GM18951 (cell line): ENCODE measurements at regions not wholly inside any gene's neighbourhood (a gene's known extent, or its start where the extent isn't known, plus 50 kb on each side); places are given as distances from the start of the nearest gene placed in this dataset.

ENCODE experiments used
- POLR2A ChIP-seq: IDR thresholded peaks from 4 replicates; pipeline ENCODE4 v1.6.1; 2011; ENCODE audit warnings: mild to moderate bottlenecking; ENCODE audit not compliant: insufficient read length, insufficient read depth; ENCODE audit errors: extremely low read depth
- in situ Hi-C: fragments of 300-500 bp; cut with MboI; formaldehyde crosslinking; loops from one replicate; pipeline ENCODE4 v1.12.0; 2022; ENCODE audit warnings: low sequenced_read_pairs, mixed read lengths, inconsistent platforms; ENCODE audit not compliant: unreplicated experiment

DNA sequence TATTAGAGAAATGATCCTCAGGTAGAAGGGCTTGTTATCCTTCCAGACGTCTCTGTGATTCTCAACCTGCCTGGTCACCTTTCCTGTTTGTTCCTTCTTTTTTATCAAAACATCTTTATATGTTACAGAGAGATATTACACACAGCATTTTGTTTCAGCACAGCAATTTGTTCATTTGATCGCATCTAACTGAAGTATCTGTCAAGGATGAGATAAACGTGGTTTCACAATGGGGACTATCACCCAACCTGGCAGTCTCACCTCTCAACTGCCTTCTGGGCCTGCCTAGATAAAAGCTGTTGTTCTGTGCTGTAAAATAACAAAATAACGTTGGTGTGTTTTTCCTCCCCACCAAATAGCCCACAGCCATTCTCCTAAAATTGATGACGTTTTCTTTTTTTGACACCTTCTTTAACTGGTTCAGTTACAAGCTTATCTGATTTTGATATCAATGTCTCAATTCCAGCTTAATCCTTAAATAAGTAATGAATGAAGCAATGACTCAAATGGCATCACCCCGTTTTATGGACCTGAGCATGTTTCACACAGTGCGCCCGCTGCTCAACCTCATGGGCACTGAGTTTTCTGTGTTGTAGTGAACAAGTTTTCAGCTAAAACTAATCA, 367.9 kb upstream of the RUNX1 start:
- in situ Hi-C loops: no loop called here
- TF ChIP-seq POLR2A: no peak

DNA sequence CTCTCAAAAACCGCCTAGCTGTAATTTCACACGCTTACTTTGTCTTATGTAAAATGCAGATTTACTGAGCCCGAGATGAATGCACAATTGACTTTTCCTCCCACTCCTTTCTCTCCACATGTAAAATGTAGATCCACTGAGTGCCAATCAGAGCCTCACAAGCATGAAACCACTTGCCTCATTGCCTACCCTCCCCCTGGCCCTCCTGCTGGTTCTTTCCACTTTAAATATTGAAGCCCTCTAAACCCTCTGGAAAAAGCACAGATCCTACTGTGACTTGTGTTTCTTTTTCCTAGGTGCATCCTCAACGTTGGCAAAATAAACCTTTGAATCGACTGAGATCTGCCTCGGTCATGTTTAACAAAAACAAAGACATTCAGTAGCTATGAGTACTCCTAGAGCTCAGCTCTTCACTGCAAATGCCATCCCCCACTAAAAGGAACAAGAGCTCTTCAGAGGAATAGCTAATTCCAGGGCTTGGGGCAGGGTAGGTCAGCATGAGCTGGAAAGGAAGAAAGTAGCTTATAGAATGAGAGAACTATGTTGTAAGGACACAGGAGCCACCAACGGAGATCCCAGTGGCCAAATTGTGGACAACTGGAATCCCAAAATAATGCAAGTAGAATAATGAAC, 365.5 kb upstream of the RUNX1 start:
- in situ Hi-C loops: no loop called here
- TF ChIP-seq POLR2A: no peak

DNA sequence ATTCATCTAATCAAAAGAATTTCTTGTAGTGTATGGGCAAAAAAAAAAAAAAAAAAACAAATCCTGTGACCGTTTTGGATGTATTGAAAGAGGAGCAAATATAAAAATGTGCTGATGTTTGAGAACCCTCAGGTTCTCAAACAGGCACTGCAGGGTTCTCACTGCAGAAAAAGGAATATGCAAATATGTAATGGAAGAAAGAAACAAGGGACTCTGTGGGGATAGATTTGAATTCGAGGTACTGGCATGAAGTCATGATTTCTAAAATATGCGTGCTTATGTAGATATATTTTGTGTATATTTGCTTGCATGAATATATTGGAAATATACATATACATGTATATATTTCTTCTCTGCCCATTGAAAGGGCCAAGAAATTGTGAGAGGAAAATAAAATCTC, 365.0 kb upstream of the RUNX1 start:
- TF ChIP-seq POLR2A: no peak

DNA sequence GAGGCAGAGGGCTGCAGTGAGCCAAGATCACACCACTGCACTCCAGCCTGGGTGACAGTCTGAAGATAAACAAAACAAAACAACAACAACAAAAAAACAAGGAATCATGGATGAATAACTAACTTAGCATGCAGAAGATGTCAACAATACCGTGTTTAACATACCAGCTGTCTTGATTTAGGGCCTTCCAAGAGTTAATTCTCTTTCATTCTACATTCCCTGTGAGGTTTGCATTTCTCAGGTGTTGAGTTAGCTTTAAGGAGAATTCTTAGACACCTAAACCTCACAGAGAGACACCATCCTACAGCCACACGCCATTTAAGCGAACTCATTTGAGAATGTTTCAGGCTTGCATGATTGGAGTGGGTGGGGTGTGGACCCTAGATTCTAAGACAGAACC, 363.1 kb upstream of the RUNX1 start:
- in situ Hi-C loops: no loop called here
- no peak for TF ChIP-seq POLR2A

More for the DNA sequence above, 365.0 kb upstream of the RUNX1 start:
- in situ Hi-C loops: no loop called here

DNA sequence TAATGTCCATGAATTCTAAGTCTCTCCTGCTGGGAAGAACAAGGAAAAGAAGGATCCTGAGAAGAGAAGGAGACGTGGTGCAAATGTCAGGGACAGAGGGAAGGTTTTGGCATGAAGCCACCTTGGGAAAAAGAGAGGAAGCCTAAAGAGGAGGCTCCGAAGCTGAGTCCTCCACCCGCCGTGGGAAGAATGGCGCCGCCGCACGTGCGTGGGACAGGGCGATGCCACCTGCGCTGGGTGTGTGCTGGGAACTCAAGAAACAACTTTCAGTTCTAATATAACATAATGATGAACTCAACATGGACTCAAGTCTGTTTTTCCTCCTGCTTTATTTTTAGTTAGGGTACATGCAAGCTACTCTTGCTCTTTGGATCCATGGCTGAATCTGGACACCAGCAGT, 362.3 kb upstream of the RUNX1 start:
- in situ Hi-C loops: no loop called here
- TF ChIP-seq POLR2A: no peak

DNA sequence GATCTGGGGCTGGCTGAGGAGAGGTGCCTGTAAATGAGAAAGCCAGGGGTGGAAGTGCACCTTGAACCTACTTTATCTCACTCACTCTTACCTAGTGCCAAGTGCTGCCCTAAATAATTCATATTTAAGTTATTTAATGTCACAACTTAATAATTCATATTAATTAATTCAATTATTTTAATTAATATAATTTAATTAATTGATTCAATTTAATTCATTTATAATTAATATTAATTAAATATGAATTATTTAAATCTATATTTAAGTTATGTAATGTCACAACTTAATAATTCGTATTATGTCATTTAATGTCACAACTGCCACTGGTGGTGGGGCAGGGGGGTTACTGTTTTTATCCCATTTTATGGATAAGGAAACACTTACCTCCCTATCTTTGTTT, 361.6 kb upstream of the RUNX1 start:
- in situ Hi-C loops: no loop called here
- TF ChIP-seq POLR2A: no peak

DNA sequence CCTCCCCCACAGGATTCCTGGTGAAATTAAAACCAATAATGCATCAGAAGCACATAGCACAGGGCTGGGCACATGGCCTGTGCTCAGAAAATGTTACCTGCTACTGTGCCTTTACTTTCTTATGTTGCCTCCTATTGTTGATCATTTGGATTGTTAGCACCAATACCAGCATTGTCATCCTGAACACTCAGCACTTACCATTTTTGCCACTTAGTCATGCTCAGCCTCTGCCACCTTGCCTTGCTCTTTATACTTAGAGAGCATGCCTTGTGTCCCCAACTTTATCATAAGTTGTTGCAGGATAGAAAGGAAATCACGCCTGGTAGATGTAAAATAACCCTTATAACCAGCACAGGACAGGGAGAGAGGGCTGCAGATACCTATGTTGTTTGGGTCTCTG, 361.0 kb upstream of the RUNX1 start:
- in situ Hi-C loops: no loop called here
- TF ChIP-seq POLR2A: no peak

DNA sequence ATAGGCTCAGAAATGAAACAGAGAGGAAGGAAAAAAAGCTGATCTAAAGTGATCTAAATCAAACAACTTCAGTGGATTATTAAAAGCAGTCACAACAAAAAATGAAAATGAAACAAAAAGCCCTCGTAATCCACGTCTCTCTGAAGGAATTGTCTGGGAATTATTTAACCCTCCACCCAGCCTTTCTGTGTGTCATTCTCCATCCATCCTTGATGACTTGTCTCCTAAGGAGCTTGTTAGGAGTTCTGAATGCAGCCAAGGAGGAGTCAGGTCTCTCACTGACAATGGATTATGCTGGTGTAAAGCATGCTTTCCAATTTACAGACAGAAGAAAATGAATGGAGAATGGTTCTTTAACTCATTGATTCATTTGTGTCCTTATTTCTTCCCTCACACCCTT, 359.3 kb upstream of the RUNX1 start:
- in situ Hi-C loops: loop anchor here (10.0 kb wide), 1 partner anchor 664 kb away; no protein-coding TSS in a partner anchor
- no peak for TF ChIP-seq POLR2A

DNA sequence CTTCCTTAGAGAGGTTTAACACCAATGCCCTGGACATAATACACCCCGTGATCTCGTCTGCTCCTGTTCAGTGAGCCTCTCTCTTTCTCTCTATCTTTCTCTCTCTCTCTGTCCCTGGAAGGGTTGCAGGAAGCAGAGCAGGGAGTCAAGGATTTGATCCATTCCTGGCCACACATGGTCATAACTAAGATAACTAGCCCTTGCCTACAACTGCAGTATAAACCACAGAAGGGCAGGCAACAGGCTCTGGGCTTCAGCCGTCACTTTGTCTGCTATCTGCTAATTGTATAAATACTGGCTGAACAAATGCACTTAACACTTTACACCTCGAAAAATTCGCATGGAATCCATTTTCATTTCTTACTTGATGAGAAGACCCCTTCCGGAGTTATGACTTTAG, 357.5 kb upstream of the RUNX1 start:
- TF ChIP-seq POLR2A: no peak
- in situ Hi-C loops: loop anchor here (10.0 kb wide), 1 partner anchor 662 kb away; no protein-coding TSS in a partner anchor

DNA sequence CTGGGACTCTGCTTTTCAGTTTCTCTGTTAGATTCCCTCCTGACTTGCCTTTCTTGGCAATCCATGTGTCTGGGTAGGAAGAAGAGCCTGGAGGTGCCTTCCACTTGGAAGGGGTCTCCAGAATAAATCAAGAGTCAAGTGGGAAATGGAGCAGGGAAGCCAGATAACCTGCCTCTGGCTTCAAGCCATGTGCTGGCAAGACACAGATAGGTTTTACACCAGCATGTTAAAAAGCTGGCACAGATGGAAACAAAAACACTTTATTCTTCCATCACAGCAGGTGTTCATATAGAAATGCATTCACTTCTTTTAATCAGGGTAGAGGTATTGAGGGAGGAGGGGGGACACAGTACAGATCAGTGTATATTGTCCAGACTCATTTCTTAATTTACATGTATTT, 356.9 kb upstream of the RUNX1 start:
- in situ Hi-C loops: loop anchor here (10.0 kb wide), 1 partner anchor 661 kb away; no protein-coding TSS in a partner anchor
- TF ChIP-seq POLR2A: no peak

DNA sequence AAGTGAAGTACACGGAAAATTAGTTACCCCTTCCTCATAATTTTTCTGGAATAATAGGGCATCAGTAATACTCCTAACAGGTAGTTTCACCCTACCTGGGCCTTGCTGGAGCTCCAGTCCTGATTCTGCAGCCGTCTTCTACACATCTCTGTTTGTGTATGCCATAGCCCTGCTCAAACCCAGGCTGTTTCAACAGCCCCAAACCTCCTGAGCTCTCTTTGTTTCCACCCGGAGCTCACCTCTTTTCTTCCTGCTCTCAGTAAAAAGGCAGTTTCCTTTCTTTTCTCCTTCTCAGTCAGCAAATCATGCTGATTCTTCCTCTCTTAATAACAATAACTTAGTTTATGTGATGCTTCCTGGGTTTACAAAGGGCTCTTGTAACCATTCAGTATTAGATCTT, 355.1 kb upstream of the RUNX1 start:
- in situ Hi-C loops: loop anchor here (10.0 kb wide), 1 partner anchor 659 kb away; no protein-coding TSS in a partner anchor
- no peak for TF ChIP-seq POLR2A

DNA sequence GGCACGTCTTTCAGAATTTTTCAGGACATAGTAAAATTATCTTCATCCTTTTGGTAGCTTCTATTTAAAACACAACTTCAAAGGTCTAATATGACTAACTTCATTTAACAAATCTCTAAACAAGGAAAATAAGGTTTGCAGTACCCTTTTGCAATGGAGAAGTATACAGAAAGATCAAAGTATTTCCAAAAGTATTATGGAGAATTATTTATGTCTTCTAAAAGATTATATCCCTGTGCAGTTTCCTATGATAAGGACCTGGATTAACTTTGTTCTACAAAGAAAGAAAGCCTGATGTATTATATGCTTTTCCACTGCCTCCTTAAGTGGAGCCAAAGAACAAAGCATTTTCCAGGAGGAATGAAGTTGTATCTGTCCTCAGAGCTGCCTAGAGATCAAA, 353.0 kb upstream of the RUNX1 start:
- TF ChIP-seq POLR2A: no peak
- in situ Hi-C loops: loop anchor here (10.0 kb wide), 1 partner anchor 657 kb away; no protein-coding TSS in a partner anchor

DNA sequence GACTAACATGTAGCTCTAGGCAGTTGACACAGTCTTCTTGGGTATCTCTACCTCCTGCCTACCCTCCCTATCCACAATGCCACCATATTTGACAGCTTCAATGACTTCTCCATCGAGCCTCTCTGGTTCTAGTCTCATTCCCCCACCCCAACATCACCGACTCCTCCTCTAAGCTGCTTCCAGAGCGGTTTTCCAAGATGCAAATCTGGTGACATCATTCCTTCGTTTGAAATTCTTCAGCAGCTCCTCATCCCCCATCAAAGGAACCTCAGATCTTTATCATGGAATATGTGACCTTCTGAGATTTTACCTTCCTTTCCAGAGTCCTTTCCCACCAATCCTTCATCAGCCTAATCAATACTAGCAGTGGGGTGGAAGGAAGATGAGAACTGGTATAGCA, 352.4 kb upstream of the RUNX1 start:
- TF ChIP-seq POLR2A: no peak
- in situ Hi-C loops: loop anchor here (10.0 kb wide), 1 partner anchor 657 kb away; no protein-coding TSS in a partner anchor

DNA sequence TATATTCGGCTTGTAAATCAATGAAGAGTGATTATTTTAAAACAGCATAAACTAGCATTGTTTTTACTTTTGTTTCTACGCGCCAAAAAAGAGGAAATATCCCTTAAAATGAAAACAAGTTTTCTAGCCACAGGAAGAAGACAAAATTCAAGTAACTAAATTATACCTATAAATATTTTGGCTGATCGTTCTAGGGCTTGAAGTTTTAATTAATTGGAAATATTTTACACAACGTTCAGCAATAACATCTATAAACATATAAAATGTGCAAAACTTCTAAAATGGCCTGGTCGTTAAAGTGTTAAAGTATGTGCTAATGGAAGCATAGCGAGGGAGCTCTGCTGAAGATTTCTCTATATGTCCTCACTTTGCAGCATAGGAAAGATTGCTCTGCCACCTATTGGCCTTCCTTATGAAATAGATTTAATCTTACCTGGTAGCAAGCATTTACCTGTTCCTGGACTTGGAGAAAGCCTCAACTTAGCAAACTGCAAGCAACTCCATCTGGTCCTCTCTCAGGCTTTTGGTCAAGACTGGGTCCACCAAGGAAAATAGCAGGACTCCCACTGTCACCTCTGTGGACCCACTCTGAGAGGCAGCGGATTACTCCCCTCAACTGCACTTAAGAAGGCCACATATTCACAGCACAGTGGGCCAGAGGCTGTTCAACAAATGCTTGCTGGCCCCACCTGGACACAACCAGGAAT, 351.3 kb upstream of the RUNX1 start:
- no peak for TF ChIP-seq POLR2A
- in situ Hi-C loops: loop anchor here (10.0 kb wide), 1 partner anchor 656 kb away; no protein-coding TSS in a partner anchor

DNA sequence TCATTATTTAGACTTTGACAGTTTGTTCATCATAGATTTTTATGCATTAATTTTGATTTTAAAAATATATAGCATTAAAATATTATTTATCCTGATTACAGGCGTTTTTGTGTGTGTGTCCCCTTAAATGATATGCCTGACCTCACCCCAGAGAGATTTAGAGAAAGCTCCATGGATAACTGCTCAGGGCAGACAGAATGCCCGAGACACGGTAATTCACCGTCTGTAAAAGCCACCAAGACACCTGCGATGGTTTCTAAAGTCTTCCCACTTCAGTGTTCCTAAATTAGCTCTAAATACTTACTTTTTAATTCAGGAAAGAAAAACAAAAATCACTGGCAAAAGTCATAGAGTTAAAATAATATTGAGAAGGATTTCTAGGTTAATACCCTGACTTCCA, 350.6 kb upstream of the RUNX1 start:
- no peak for TF ChIP-seq POLR2A
- in situ Hi-C loops: loop anchor here (10.0 kb wide), 1 partner anchor 655 kb away; no protein-coding TSS in a partner anchor
